ENCODE measurements at regions not wholly inside any gene's neighbourhood (a gene's known extent, or its start where the extent isn't known, plus 50 kb on each side); places are given as distances from the start of the nearest gene placed in this dataset.

GRCh38 chr4:96599752-96600151 lies 759.9 kb downstream of the PDHA2 start:
- no peak for TF ChIP-seq CTCF (IDR thresholded peaks at IDR 0.05)
- no peak for TF ChIP-seq POLR2A (IDR thresholded peaks at IDR 0.05)
